OCI-LY7 (cell line): ENCODE measurements at regions not wholly inside any gene's neighbourhood (a gene's known extent, or its start where the extent isn't known, plus 50 kb on each side); places are given as distances from the start of the nearest gene placed in this dataset.

ENCODE experiments used
- BruUV-seq: library from RNA; stranded (reverse); fragments of 400-500 nt; replicated peaks from 2 replicates; lab custom pipeline; 2021; lab: Mats Ljungman, UMichigan
- CTCF ChIA-PET: fragments of 300-600 bp; sonication (Branson Sonifier 250); formaldehyde crosslinking; loops from one replicate; lab custom pipeline; 2022; ENCODE audit warnings: antibody characterized with exemption; ENCODE audit not compliant: unreplicated experiment; lab: Charles Lee
- POLR2A ChIA-PET: fragments of 300-600 bp; sonication (Branson Sonifier 250); formaldehyde crosslinking; loops from one replicate; lab custom pipeline; 2022; ENCODE audit warnings: antibody characterized with exemption; lab: Charles Lee
- DNase-seq: peaks from one replicate; pipeline ENCODE4 v3.0.0-alpha.2; 2015; ENCODE audit warnings: low spot score
- H2AFZ ChIP-seq: fragments of 200-600 bp; sonication (generic), shearing (Covaris generic); 2 replicates; pipeline ENCODE4 v1.6.1; 2014; ENCODE audit warnings: mild to moderate bottlenecking, antibody characterized with exemption, low read length, moderate library complexity
- H3K27ac ChIP-seq: fragments of 200-600 bp; sonication (generic); 2 replicates; pipeline ENCODE4 v1.5.1; 2014; ENCODE audit warnings: mixed run types, low read depth, mild to moderate bottlenecking, moderate library complexity, low read length, inconsistent platforms; ENCODE audit not compliant: poor library complexity, severe bottlenecking
- H3K36me3 ChIP-seq: fragments of 200-600 bp; sonication (generic); 2 replicates; pipeline ENCODE4 v1.6.1; 2014; ENCODE audit warnings: mild to moderate bottlenecking, antibody characterized with exemption, low read length, moderate library complexity, mixed read lengths; ENCODE audit not compliant: insufficient read depth
- H3K4me1 ChIP-seq: fragments of 200-600 bp; sonication (generic); 2 replicates; pipeline ENCODE4 v1.5.1; 2014; ENCODE audit warnings: mild to moderate bottlenecking, low read length; ENCODE audit not compliant: insufficient read depth, poor library complexity, severe bottlenecking
- H3K4me2 ChIP-seq: fragments of 200-600 bp; sonication (generic); 2 replicates; pipeline ENCODE4 v1.6.1; 2014; ENCODE audit warnings: mild to moderate bottlenecking, low read length
- H3K4me3 ChIP-seq: fragments of 200-600 bp; sonication (generic); 2 replicates; pipeline ENCODE4 v1.5.1; 2014; ENCODE audit warnings: mild to moderate bottlenecking, low read depth, low read length; ENCODE audit not compliant: poor library complexity, severe bottlenecking
- H3K79me2 ChIP-seq: fragments of 200-600 bp; sonication (generic); 2 replicates; pipeline ENCODE4 v1.6.1; 2016; ENCODE audit warnings: low read depth, mild to moderate bottlenecking, low read length, moderate library complexity, mixed read lengths; ENCODE audit not compliant: insufficient read depth
- H3K9me2 ChIP-seq: fragments of 200-600 bp; sonication (generic); 2 replicates; pipeline ENCODE4 v1.6.1; 2016; ENCODE audit warnings: mild to moderate bottlenecking, low read length, mixed read lengths; ENCODE audit not compliant: insufficient read depth
- H3K9me3 ChIP-seq: fragments of 200-600 bp; sonication (generic); 2 replicates; pipeline ENCODE4 v1.6.1; 2014; ENCODE audit warnings: mild to moderate bottlenecking, mixed run types, low read length, mixed read lengths
- H4K20me1 ChIP-seq: fragments of 200-600 bp; sonication (generic); 2 replicates; pipeline ENCODE4 v1.6.1; 2014; ENCODE audit warnings: mild to moderate bottlenecking, antibody characterized with exemption, low read length, moderate library complexity, mixed read lengths; ENCODE audit not compliant: insufficient read depth
- EZH2phosphoT487 ChIP-seq: fragments of 200-600 bp; sonication (generic); IDR thresholded peaks from 2 replicates; pipeline ENCODE4 v1.6.1; 2018; ENCODE audit warnings: low read depth, borderline replicate concordance, mild to moderate bottlenecking, mixed run types, antibody characterized with exemption, low read length, moderate library complexity, mixed read lengths
- intact Hi-C: fragments of 100-400 bp; cut with micrococcal nuclease; formaldehyde crosslinking; loops from one replicate; pipeline ENCODE4 v1.10.0; 2022; ENCODE audit not compliant: unreplicated experiment
- TF ChIP-seq, protein P1 (sequence below): fragments of 200-600 bp; sonication (generic); conservative IDR thresholded peaks from 2 replicates; pipeline ENCODE4 v1.5.1; 2014; ENCODE audit warnings: mild to moderate bottlenecking, antibody characterized with exemption, low read length, moderate library complexity, mixed read lengths

GRCh38 chr9:129256959-129257713 is 79.1 kb upstream of the IER5L start:
- BruUV-seq, result no TSS peak
- intact Hi-C loops, result no loop called here
- DNase-seq, result no peak

DNA sequence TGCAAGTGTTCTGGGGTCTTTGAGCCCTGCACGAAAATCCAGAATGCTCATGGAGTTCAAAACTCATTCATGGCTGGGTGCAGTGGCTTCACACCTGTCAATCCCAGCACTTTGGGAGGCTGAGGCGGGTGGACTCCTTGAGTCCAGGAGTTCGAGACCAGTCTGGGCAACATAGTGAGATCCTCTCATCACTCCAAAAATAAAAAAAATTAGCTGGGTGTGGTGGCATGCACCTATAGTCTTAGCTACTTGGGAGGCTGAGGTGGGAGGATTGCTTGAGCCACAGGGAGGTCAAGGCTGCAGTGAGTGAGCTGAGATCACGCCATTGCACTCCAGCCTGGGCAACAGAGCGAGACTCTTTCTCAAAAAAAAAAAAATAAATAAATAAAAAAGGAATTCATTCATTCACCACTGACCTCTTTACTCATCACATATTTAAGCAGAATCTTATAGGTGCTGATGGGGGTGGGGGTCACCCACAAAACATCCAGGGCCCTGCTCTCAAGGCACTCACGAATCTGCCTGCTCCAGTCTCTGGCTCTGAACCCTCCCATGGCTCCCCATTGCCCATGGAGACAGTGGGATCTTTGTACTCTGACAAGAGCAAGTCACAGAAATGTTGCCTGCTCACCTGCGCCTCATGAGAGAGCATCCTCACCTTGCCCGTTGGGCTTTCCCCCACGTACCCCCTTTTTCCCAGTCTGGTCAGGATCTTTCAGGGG is 76.7 kb upstream of the IER5L start:
- DNase-seq, result no peak
- Histone ChIP-seq H3K36me3 (no peaks in the 10 kb centered on the region), H3K4me2 (no peak overlapping the region), H2AFZ (peak overlapping the region; percentile 51; the same call in 1 of the 2 replicates), H3K9me2 (no peaks in the 10 kb centered on the region), H3K79me2 (no peaks in the 10 kb centered on the region), H4K20me1 (no peaks in the 10 kb centered on the region), H3K4me1 (peaks cover 36% of the 10 kb centered on the region), H3K4me3 (no peak overlapping the region), H3K27ac (no peak overlapping the region), H3K9me3 (no peaks in the 10 kb centered on the region)
- CTCF ChIA-PET, result no interaction called here
- POLR2A ChIA-PET, result no interaction called here
- TF ChIP-seq, protein P1, sequence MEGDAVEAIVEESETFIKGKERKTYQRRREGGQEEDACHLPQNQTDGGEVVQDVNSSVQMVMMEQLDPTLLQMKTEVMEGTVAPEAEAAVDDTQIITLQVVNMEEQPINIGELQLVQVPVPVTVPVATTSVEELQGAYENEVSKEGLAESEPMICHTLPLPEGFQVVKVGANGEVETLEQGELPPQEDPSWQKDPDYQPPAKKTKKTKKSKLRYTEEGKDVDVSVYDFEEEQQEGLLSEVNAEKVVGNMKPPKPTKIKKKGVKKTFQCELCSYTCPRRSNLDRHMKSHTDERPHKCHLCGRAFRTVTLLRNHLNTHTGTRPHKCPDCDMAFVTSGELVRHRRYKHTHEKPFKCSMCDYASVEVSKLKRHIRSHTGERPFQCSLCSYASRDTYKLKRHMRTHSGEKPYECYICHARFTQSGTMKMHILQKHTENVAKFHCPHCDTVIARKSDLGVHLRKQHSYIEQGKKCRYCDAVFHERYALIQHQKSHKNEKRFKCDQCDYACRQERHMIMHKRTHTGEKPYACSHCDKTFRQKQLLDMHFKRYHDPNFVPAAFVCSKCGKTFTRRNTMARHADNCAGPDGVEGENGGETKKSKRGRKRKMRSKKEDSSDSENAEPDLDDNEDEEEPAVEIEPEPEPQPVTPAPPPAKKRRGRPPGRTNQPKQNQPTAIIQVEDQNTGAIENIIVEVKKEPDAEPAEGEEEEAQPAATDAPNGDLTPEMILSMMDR, result no peak
- no peak for TF ChIP-seq EZH2phosphoT487
- intact Hi-C loops, result no loop called here
- BruUV-seq, result no TSS peak

More at GRCh38 chr9:129256959-129257713, 79.1 kb upstream of the IER5L start:
- ChIA-PET CTCF (interaction anchor here (0.5 kb wide), 1 partner anchor 329 kb away, joined by 3 read pairs; no protein-coding TSS in a partner anchor), POLR2A (interaction anchor here (1.0 kb wide), 1 partner anchor 12 kb away, joined by 3 read pairs; no protein-coding TSS in a partner anchor)
- Histone ChIP-seq H2AFZ (no peak overlapping the region), H3K9me3 (no peaks in the 10 kb centered on the region), H3K4me1 (peaks cover 41% of the 10 kb centered on the region), H3K36me3 (no peaks in the 10 kb centered on the region), H3K9me2 (no peaks in the 10 kb centered on the region), H3K4me3 (no peak overlapping the region), H3K27ac (no peak overlapping the region), H3K79me2 (no peaks in the 10 kb centered on the region), H3K4me2 (no peak overlapping the region), H4K20me1 (no peaks in the 10 kb centered on the region)
- TF ChIP-seq EZH2phosphoT487, result no peak
- TF ChIP-seq, protein P1, result no peak
